ENCODE measurements at regions not wholly inside any gene's neighbourhood (a gene's known extent, or its start where the extent isn't known, plus 50 kb on each side); places are given as distances from the start of the nearest gene placed in this dataset.
"Not testable (repeated sequence)": the region's sequence is repeated elsewhere in the genome, so short reads cannot be mapped to it uniquely, and the experiment has no call there.

GRCh38 chr7:83271212-83272099 is 108.8 kb upstream of the PCLO start:
- Histone ChIP-seq H4K8ac (ENCODE audit: low read length) (no peak overlapping the region), H3K18ac (ENCODE audit: low read depth in 1 of 2, low read length in 2 of 2) (no peak overlapping the region), H3K23ac (ENCODE audit: low read length in 2 of 2) (no peak overlapping the region), H3K36me3 (ENCODE audit: control insufficient read depth in 1 of 2, insufficient read depth in 2 of 2, low read depth in 1 of 2, low read length in 2 of 2) (no peaks in the 10 kb centered on the region), H4K91ac (ENCODE audit: low read length) (no peak overlapping the region), H3K27me3 (ENCODE audit: control insufficient read depth in 1 of 2, insufficient read depth in 1 of 2, low read length in 2 of 2) (peaks cover 0 to 2% of the 10 kb centered on the region in 2 experiments), H2BK5ac (ENCODE audit: low read depth, low read length, poor library complexity, severe bottlenecking) (no peak overlapping the region), H2BK15ac (ENCODE audit: low read depth, poor library complexity, severe bottlenecking) (no peak overlapping the region), H3K4me2 (ENCODE audit: low read length, poor library complexity, severe bottlenecking) (no peak overlapping the region), H2BK12ac (ENCODE audit: low read length in 2 of 2) (no peak overlapping the region), H2AFZ (ENCODE audit: low read depth, low read length) (no peak overlapping the region), H3K9me3 (ENCODE audit: control insufficient read depth, low read length) (no peaks in the 10 kb centered on the region), H3K4me3 (ENCODE audit: insufficient read depth in 1 of 2, low read depth in 1 of 2, low read length in 2 of 2) (no peak overlapping the region), H3K4me1 (ENCODE audit: control insufficient read depth, insufficient read depth, low read depth, low read length) (no peaks in the 10 kb centered on the region), H2BK120ac (ENCODE audit: low read depth, low read length) (no peak overlapping the region), H3K14ac (ENCODE audit: low read length in 2 of 2) (no peak overlapping the region), H3K79me1 (replicated peaks; ENCODE audit: low read length, poor library complexity, severe bottlenecking) (no peaks in the 10 kb centered on the region), H2AK5ac (ENCODE audit: low read length, severe bottlenecking) (no peak overlapping the region), H3K9ac (ENCODE audit: low read length) (no peak overlapping the region), H3K4ac (ENCODE audit: low read depth in 1 of 2, low read length in 2 of 2) (no peak overlapping the region), H3K27ac (ENCODE audit: low read length, poor library complexity, severe bottlenecking) (no peak overlapping the region)
- DNase-seq = peak; percentile 70
- WGBS = 100% methylated on average over 1 of the region's 5 CpGs

GRCh38 chr7:83270407-83270806 is 107.7 kb upstream of the PCLO start:
- H3K18ac ChIP-seq (ENCODE audit: low read depth in 1 of 2, low read length in 2 of 2) = no peak overlapping the region
- WGBS = 93% methylated on average over 2 of the region's 3 CpGs

GRCh38 chr7:83267141-83267631 is 104.5 kb upstream of the PCLO start:
- Histone ChIP-seq H3K23ac (ENCODE audit: low read length in 2 of 2) (no peak overlapping the region), H3K14ac (ENCODE audit: low read length in 2 of 2) (no peak overlapping the region), H3K9me3 (ENCODE audit: control insufficient read depth, low read length) (no peaks in the 10 kb centered on the region), H3K18ac (ENCODE audit: low read depth in 1 of 2, low read length in 2 of 2) (no peak overlapping the region), H3K4me1 (ENCODE audit: control insufficient read depth, insufficient read depth, low read depth, low read length) (no peaks in the 10 kb centered on the region), H3K27me3 (ENCODE audit: control insufficient read depth in 1 of 2, insufficient read depth in 1 of 2, low read length in 2 of 2) (no peaks in the 10 kb centered on the region), H2BK5ac (ENCODE audit: low read depth, low read length, poor library complexity, severe bottlenecking) (no peak overlapping the region), H2AK5ac (ENCODE audit: low read length, severe bottlenecking) (no peak overlapping the region), H3K27ac (ENCODE audit: low read length, poor library complexity, severe bottlenecking) (no peak overlapping the region), H3K4me2 (ENCODE audit: low read length, poor library complexity, severe bottlenecking) (no peak overlapping the region), H2BK120ac (ENCODE audit: low read depth, low read length) (no peak overlapping the region), H4K91ac (ENCODE audit: low read length) (no peak overlapping the region), H3K36me3 (ENCODE audit: control insufficient read depth in 1 of 2, insufficient read depth in 2 of 2, low read depth in 1 of 2, low read length in 2 of 2) (no peaks in the 10 kb centered on the region), H4K8ac (ENCODE audit: low read length) (no peak overlapping the region), H2AFZ (ENCODE audit: low read depth, low read length) (no peak overlapping the region), H3K79me1 (replicated peaks; ENCODE audit: low read length, poor library complexity, severe bottlenecking) (no peaks in the 10 kb centered on the region), H3K4me3 (ENCODE audit: insufficient read depth in 1 of 2, low read depth in 1 of 2, low read length in 2 of 2) (no peak overlapping the region), H2BK12ac (ENCODE audit: low read length in 2 of 2) (no peak overlapping the region), H3K9ac (ENCODE audit: low read length) (peak overlapping the region; percentile 44), H2BK15ac (ENCODE audit: low read depth, poor library complexity, severe bottlenecking) (no peak overlapping the region), H3K4ac (ENCODE audit: low read depth in 1 of 2, low read length in 2 of 2) (no peak overlapping the region)
- 14% methylated on average over 1 of the region's 2 CpGs for WGBS
- peak; percentile 89 for DNase-seq

More at GRCh38 chr7:83270407-83270806, 107.7 kb upstream of the PCLO start:
- Histone ChIP-seq H3K4ac (ENCODE audit: low read depth in 1 of 2, low read length in 2 of 2) (no peak overlapping the region), H3K79me1 (replicated peaks; ENCODE audit: low read length, poor library complexity, severe bottlenecking) (no peaks in the 10 kb centered on the region), H3K14ac (ENCODE audit: low read length in 2 of 2) (no peak overlapping the region), H2BK12ac (ENCODE audit: low read length in 2 of 2) (no peak overlapping the region), H3K27me3 (ENCODE audit: control insufficient read depth in 1 of 2, insufficient read depth in 1 of 2, low read length in 2 of 2) (peaks cover 0 to 2% of the 10 kb centered on the region in 2 experiments), H2AK5ac (ENCODE audit: low read length, severe bottlenecking) (no peak overlapping the region), H3K23ac (ENCODE audit: low read length in 2 of 2) (no peak overlapping the region), H3K27ac (ENCODE audit: low read length, poor library complexity, severe bottlenecking) (no peak overlapping the region), H3K4me1 (ENCODE audit: control insufficient read depth, insufficient read depth, low read depth, low read length) (no peaks in the 10 kb centered on the region), H2BK15ac (ENCODE audit: low read depth, poor library complexity, severe bottlenecking) (no peak overlapping the region), H3K9ac (ENCODE audit: low read length) (no peak overlapping the region), H2AFZ (ENCODE audit: low read depth, low read length) (no peak overlapping the region), H3K9me3 (ENCODE audit: control insufficient read depth, low read length) (no peaks in the 10 kb centered on the region), H2BK120ac (ENCODE audit: low read depth, low read length) (no peak overlapping the region), H3K36me3 (ENCODE audit: control insufficient read depth in 1 of 2, insufficient read depth in 2 of 2, low read depth in 1 of 2, low read length in 2 of 2) (no peaks in the 10 kb centered on the region), H4K91ac (ENCODE audit: low read length) (no peak overlapping the region), H2BK5ac (ENCODE audit: low read depth, low read length, poor library complexity, severe bottlenecking) (no peak overlapping the region), H3K4me2 (ENCODE audit: low read length, poor library complexity, severe bottlenecking) (no peak overlapping the region), H3K4me3 (ENCODE audit: insufficient read depth in 1 of 2, low read depth in 1 of 2, low read length in 2 of 2) (no peak overlapping the region), H4K8ac (ENCODE audit: low read length) (no peak overlapping the region)
- DNase-seq = no peak

GRCh38 chr7:83263442-83264034 is 100.9 kb upstream of the PCLO start:
- not testable (repeated sequence) for H3K27me3 ChIP-seq (ENCODE audit: control insufficient read depth in 1 of 2, insufficient read depth in 1 of 2, low read length in 2 of 2); H2BK15ac ChIP-seq (ENCODE audit: low read depth, poor library complexity, severe bottlenecking); H2BK12ac ChIP-seq (ENCODE audit: low read length in 2 of 2); H3K9me3 ChIP-seq (ENCODE audit: control insufficient read depth, low read length); H2BK5ac ChIP-seq (ENCODE audit: low read depth, low read length, poor library complexity, severe bottlenecking); H3K23ac ChIP-seq (ENCODE audit: low read length in 2 of 2); H3K14ac ChIP-seq (ENCODE audit: low read length in 2 of 2); H2AFZ ChIP-seq (ENCODE audit: low read depth, low read length); H3K36me3 ChIP-seq (ENCODE audit: control insufficient read depth in 1 of 2, insufficient read depth in 2 of 2, low read depth in 1 of 2, low read length in 2 of 2); H3K9ac ChIP-seq (ENCODE audit: low read length); H3K4me2 ChIP-seq (ENCODE audit: low read length, poor library complexity, severe bottlenecking); H2BK120ac ChIP-seq (ENCODE audit: low read depth, low read length); H3K79me1 ChIP-seq (replicated peaks; ENCODE audit: low read length, poor library complexity, severe bottlenecking); H4K91ac ChIP-seq (ENCODE audit: low read length); H4K8ac ChIP-seq (ENCODE audit: low read length); H3K18ac ChIP-seq (ENCODE audit: low read depth in 1 of 2, low read length in 2 of 2); H3K4me3 ChIP-seq (ENCODE audit: insufficient read depth in 1 of 2, low read depth in 1 of 2, low read length in 2 of 2); H3K27ac ChIP-seq (ENCODE audit: low read length, poor library complexity, severe bottlenecking); H2AK5ac ChIP-seq (ENCODE audit: low read length, severe bottlenecking); H3K4me1 ChIP-seq (ENCODE audit: control insufficient read depth, insufficient read depth, low read depth, low read length); H3K4ac ChIP-seq (ENCODE audit: low read depth in 1 of 2, low read length in 2 of 2)
- 82% methylated on average over 8 of the region's 10 CpGs for WGBS
- peak; percentile 55 for DNase-seq
